HUDEP-2 (cell line): ENCODE measurements at regions not wholly inside any gene's neighbourhood (a gene's known extent, or its start where the extent isn't known, plus 50 kb on each side); places are given as distances from the start of the nearest gene placed in this dataset.
A peak's percentile ranks its signal among the peaks of the same experiment; 100 is the strongest.

Experiments used
- DNase-seq, 76 experiments: peaks; one replicate each; lab custom pipeline; 2025; ENCODE audit not compliant: unreplicated experiment in 76 of 76; lab: John Stamatoyannopoulos, UW

- DNase-seq = no peak
These were observed 50.4 kb downstream of the RUSC2 start for GRCh38 chr9:35540315-35540714.

GRCh38 chr9:35546853-35547252, 56.9 kb downstream of the RUSC2 start:
- DNase-seq = no peak

GRCh38 chr9:35547889-35548418, 57.1 kb upstream of the TESK1 start:
- no peak for DNase-seq

GRCh38 chr9:35548571-35548970, 56.5 kb upstream of the TESK1 start:
- no peak for DNase-seq

GRCh38 chr9:35549441-35549840, 55.6 kb upstream of the TESK1 start:
- no peak for DNase-seq

GRCh38 chr9:35552376-35552775, 52.7 kb upstream of the TESK1 start:
- no peak for DNase-seq

- DNase-seq = no peak
These were observed 52.2 kb upstream of the TESK1 start for GRCh38 chr9:35552837-35553236.

GRCh38 chr9:35553670-35554543, 51.2 kb upstream of the TESK1 start:
- DNase-seq = peak in 40 of 76 experiments; percentile 4 to 69 (median 24)

- DNase-seq = no peak
These were observed 49.8 kb upstream of the TESK1 start for GRCh38 chr9:35555246-35555701.
